Activated CD4-positive, alpha-beta T cell treated with anti-CD3 and anti-CD28 coated beads, Interleukin-2, amount 10 ng/mL, durations not matched to agents 24 days and 14 days (primary cell): ENCODE measurements at regions not wholly inside any gene's neighbourhood (a gene's known extent, or its start where the extent isn't known, plus 50 kb on each side); places are given as distances from the start of the nearest gene placed in this dataset.
A peak's percentile ranks its signal among the peaks of the same experiment; 100 is the strongest.

ENCODE experiments used
- DNase-seq: peaks from one replicate; pipeline ENCODE4 v3.0.0; 2022
- H3K27ac Mint-ChIP-seq: one replicate; pipeline ENCODE4 v1.8.0; 2022; ENCODE audit warnings: mild to moderate bottlenecking, mixed read lengths
- H3K27me3 Mint-ChIP-seq: one replicate; pipeline ENCODE4 v1.8.0; 2022; ENCODE audit warnings: mixed read lengths
- H3K36me3 Mint-ChIP-seq: one replicate; pipeline ENCODE4 v1.8.0; 2022; ENCODE audit warnings: low read depth, mild to moderate bottlenecking, mixed read lengths
- H3K4me1 Mint-ChIP-seq: one replicate; pipeline ENCODE4 v1.8.0; 2021; ENCODE audit warnings: mixed read lengths
- H3K4me3 Mint-ChIP-seq: one replicate; pipeline ENCODE4 v1.8.0; 2022; ENCODE audit warnings: mild to moderate bottlenecking, moderate library complexity, mixed read lengths
- H3K9me3 Mint-ChIP-seq: one replicate; pipeline ENCODE4 v1.8.0; 2021; ENCODE audit warnings: mixed read lengths
- intact Hi-C: fragments of 100-400 bp; cut with micrococcal nuclease; formaldehyde crosslinking; loops from one replicate; pipeline ENCODE4 v1.15.1; 2023

DNA sequence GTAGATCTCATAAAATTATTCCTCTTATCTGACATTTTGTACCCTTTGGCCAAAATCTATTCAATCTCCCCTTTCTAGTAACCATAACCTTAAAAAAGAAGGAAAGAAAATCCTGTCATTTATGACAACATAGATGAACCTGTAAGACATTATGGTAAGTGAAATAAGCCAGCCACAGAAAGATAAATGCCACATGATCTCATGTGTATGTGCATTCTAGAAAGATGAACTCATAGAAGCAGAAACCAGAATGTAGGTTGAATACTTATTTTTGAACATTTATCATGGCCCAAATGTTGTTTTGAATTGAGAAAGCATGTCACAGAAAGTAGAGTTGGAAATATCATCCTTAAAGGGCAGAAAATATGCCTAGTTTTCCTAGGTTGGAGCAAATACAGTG is 1053.6 kb downstream of the SLC6A15 start:
- Mint-ChIP-seq H3K4me1 (no peaks in the 10 kb centered on the region), H3K9me3 (peaks cover 8% of the 10 kb centered on the region), H3K4me3 (no peak overlapping the region), H3K36me3 (no peaks in the 10 kb centered on the region), H3K27ac (no peak overlapping the region), H3K27me3 (no peaks in the 10 kb centered on the region)
- DNase-seq = no peak
- intact Hi-C loops = no loop called here

DNA sequence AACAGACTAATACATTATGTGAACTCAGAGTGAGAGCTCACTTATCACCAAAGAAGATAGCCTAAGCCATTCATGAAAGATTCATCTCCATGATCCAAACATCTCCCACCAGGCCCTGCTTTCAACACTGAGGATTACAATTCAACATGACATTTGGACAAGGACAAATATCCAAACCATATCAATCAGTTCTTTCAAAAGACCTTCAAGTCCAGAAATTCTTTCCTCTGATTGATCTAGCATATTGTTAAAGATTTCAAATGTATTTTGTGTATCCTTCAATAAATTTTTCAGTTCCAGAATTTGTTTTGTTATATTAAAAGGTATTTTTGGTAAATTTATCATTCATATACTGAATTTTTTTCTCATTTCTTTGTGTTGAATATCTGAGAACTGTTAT is 1055.8 kb downstream of the SLC6A15 start:
- Mint-ChIP-seq H3K27ac (no peak overlapping the region), H3K4me3 (no peak overlapping the region), H3K9me3 (peaks cover 12% of the 10 kb centered on the region), H3K27me3 (no peaks in the 10 kb centered on the region), H3K4me1 (no peaks in the 10 kb centered on the region), H3K36me3 (no peaks in the 10 kb centered on the region)
- intact Hi-C loops = no loop called here
- no peak for DNase-seq

DNA sequence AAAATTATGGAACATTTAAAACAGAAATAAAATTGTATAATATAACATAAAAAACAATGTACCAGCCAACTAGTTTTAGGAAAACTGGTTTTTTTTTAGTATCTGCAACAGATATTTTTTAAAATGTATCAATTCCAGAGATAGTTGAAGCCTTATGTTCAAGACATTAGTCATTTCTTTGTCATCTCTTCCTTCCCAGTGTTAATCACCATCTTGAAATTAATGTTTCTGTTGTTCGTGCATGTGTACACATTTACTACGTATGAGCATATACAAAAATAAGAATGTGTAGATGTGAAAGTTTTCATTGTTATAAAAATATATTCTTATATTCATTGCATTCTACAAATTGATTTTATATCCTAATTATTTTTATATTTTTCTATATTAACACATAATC is 1062.1 kb downstream of the SLC6A15 start:
- Mint-ChIP-seq H3K27me3 (no peaks in the 10 kb centered on the region), H3K4me1 (no peaks in the 10 kb centered on the region), H3K9me3 (peaks cover 4% of the 10 kb centered on the region), H3K4me3 (no peak overlapping the region), H3K36me3 (no peaks in the 10 kb centered on the region), H3K27ac (no peak overlapping the region)
- no peak for DNase-seq
- intact Hi-C loops = no loop called here

DNA sequence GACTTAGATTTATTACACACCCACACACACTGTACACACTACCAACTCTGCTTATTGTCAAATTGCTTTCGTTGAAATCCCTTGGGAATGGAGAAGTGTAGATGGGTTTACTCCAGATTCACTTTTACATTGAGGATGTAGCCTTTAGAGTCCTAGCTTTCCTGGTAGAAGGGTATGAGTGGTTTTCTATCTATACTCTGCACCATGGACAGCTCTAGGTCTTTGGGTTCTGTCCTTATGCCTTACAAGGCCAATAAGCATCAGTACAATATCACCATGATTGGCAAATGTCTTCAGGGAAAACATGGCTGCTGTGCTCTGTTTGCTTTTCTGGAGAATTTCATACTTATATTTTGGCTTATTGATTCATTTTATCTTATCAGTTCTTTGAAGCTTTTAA is 1063.9 kb downstream of the SLC6A15 start:
- Mint-ChIP-seq H3K36me3 (no peaks in the 10 kb centered on the region), H3K4me1 (no peaks in the 10 kb centered on the region)

DNA sequence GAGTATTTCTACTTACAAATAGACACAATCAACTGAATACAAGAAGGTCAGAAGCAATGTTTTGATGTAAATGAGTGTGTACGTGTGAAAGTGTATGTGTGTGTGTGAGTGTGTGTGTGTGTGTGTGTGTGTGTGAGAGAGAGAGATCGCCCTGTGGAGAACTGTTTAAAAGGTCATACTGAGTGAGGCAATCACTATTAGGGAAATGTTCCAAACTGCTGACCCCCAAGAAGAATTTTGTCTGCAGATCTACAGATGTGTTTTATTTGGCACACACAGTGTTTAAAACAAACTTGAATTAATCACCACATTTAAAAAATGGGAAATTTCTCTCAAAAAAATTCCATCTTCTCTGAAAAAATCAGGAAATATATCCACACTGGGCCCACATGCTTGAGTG is 1069.1 kb downstream of the SLC6A15 start:
- H3K9me3 Mint-ChIP-seq = no peaks in the 10 kb centered on the region
- no peaks in the 10 kb centered on the region for H3K27me3 Mint-ChIP-seq
- intact Hi-C loops = no loop called here
- no peak for DNase-seq
- no peaks in the 10 kb centered on the region for H3K4me1 Mint-ChIP-seq
- no peak overlapping the region for H3K4me3 Mint-ChIP-seq
- no peaks in the 10 kb centered on the region for H3K36me3 Mint-ChIP-seq
- no peak overlapping the region for H3K27ac Mint-ChIP-seq

More for the DNA sequence above, 1063.9 kb downstream of the SLC6A15 start:
- intact Hi-C loops = no loop called here
- no peak overlapping the region for H3K27ac Mint-ChIP-seq
- peaks cover 4% of the 10 kb centered on the region for H3K9me3 Mint-ChIP-seq
- no peaks in the 10 kb centered on the region for H3K27me3 Mint-ChIP-seq
- no peak for DNase-seq
- H3K4me3 Mint-ChIP-seq = no peak overlapping the region

DNA sequence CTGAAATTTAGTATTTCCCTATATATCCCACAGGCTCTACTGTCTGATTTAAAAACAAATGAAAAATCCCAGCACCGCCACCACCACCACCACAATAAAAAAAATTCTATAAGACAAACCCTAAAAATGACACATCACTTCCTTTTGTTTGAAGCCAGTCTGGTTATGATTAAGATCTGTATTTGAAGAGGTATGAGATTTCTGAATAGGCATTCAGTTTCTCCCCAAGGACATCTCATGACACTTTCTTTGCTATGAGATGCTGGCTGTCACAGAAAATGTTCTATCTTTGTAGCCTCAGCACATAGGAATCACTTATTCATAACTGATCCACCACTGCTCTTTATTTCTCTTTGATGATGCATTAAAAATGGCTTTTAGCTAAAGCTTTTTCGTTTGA is 1071.0 kb downstream of the SLC6A15 start:
- intact Hi-C loops = no loop called here
- Mint-ChIP-seq H3K4me1 (no peaks in the 10 kb centered on the region), H3K27ac (no peak overlapping the region), H3K4me3 (no peak overlapping the region), H3K9me3 (no peaks in the 10 kb centered on the region), H3K27me3 (no peaks in the 10 kb centered on the region), H3K36me3 (no peaks in the 10 kb centered on the region)
- DNase-seq = no peak

- intact Hi-C loops = loop anchor here (5.0 to 10.0 kb wide), 3 partner anchors 674 to 1303 kb away; partner anchors contain the start of gene TMTC2
- Mint-ChIP-seq H3K27me3 (no peaks in the 10 kb centered on the region), H3K4me1 (no peaks in the 10 kb centered on the region), H3K4me3 (no peak overlapping the region), H3K36me3 (no peaks in the 10 kb centered on the region), H3K27ac (no peak overlapping the region), H3K9me3 (no peaks in the 10 kb centered on the region)
- no peak for DNase-seq
These were observed 1084.7 kb downstream of the SLC6A15 start for GRCh38 chr12:83827860-83828259.

- Mint-ChIP-seq H3K4me3 (no peak overlapping the region), H3K27ac (no peak overlapping the region), H3K36me3 (no peaks in the 10 kb centered on the region), H3K27me3 (no peaks in the 10 kb centered on the region), H3K9me3 (no peaks in the 10 kb centered on the region), H3K4me1 (no peaks in the 10 kb centered on the region)
- intact Hi-C loops = loop anchor here (5.0 to 10.0 kb wide), 3 partner anchors 675 to 1302 kb away; partner anchors contain the start of gene TMTC2
- no peak for DNase-seq
These were observed 1085.4 kb downstream of the SLC6A15 start for GRCh38 chr12:83827193-83827592.

- Mint-ChIP-seq H3K4me3 (no peak overlapping the region), H3K27ac (no peak overlapping the region), H3K4me1 (no peaks in the 10 kb centered on the region), H3K9me3 (no peaks in the 10 kb centered on the region), H3K36me3 (no peaks in the 10 kb centered on the region), H3K27me3 (no peaks in the 10 kb centered on the region)
- peak; percentile 75 for DNase-seq
- intact Hi-C loops = loop anchor here (5.0 to 10.0 kb wide), 3 partner anchors 676 to 1301 kb away; partner anchors contain the start of gene TMTC2
These were observed 1086.5 kb downstream of the SLC6A15 start for GRCh38 chr12:83826112-83826511.

DNA sequence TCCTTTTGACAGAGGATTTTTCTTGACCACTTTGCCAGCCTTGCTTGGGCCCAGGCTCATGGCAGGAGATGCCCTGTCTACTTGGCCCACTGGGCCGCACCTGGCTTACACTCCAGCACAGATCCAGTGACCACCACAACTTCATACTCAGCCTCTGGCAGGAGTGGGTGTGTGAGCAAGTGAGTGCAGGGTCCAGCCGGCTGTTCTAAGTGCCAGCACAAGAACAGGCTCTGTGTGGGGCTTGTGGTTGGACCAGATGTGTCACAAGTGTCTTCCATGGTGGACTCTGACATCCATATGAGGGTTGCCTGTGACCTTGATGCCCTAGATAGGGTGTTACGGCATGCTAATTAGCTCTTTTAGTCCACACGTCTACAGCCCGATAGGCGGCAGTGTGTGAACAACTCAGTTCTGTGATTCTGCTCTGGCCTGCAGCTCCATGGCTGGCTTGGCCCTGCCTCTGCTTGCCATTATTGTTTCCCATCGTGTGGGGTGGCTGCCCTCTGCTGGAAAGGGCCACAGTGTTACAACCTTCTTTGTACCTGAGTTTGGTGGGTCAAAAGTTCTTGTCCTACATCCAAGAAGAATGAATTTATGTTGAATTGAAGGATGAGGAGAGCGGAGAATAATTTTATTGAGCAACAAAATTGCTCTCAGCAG is 1089.1 kb downstream of the SLC6A15 start:
- Mint-ChIP-seq H3K4me1 (no peaks in the 10 kb centered on the region), H3K4me3 (no peak overlapping the region), H3K27ac (no peak overlapping the region), H3K36me3 (no peaks in the 10 kb centered on the region), H3K27me3 (no peaks in the 10 kb centered on the region), H3K9me3 (no peaks in the 10 kb centered on the region)
- peak; percentile 76 for DNase-seq
- intact Hi-C loops = loop anchor here (10.0 kb wide), 1 partner anchor 1299 kb away; no protein-coding TSS in a partner anchor

- DNase-seq = no peak
- no peaks in the 10 kb centered on the region for H3K4me1 Mint-ChIP-seq
- H3K4me3 Mint-ChIP-seq = no peak overlapping the region
- H3K36me3 Mint-ChIP-seq = no peaks in the 10 kb centered on the region
- intact Hi-C loops = loop anchor here (10.0 kb wide), 1 partner anchor 1297 kb away; no protein-coding TSS in a partner anchor
- no peak overlapping the region for H3K27ac Mint-ChIP-seq
- no peaks in the 10 kb centered on the region for H3K9me3 Mint-ChIP-seq
- no peaks in the 10 kb centered on the region for H3K27me3 Mint-ChIP-seq
These were observed 1090.6 kb downstream of the SLC6A15 start for GRCh38 chr12:83821967-83822366.

DNA sequence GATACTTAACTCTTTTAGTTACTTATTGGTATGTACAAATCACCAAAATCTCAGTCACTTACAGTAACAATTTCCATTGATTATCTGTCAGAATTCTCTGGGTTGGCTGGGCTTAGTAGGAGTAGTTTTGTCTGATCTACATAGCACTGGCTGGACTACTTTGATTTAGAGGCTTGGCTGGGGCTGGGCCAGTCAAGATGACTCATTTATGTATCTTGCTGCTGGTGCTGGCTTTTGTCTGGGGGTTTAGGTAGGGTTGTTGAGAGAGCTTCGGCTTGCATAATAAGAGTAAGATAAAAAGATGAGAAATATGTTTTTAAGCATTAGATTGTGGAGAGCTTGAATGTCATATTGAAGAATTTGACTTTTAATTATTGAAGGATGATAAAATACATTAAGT is 1093.7 kb downstream of the SLC6A15 start:
- Mint-ChIP-seq H3K9me3 (no peaks in the 10 kb centered on the region), H3K4me1 (no peaks in the 10 kb centered on the region), H3K27ac (no peak overlapping the region), H3K36me3 (no peaks in the 10 kb centered on the region), H3K4me3 (no peak overlapping the region), H3K27me3 (no peaks in the 10 kb centered on the region)
- intact Hi-C loops = no loop called here
- DNase-seq = no peak

GRCh38 chr12:83817730-83818129 is 1094.9 kb downstream of the SLC6A15 start:
- H3K27ac Mint-ChIP-seq = no peak overlapping the region
- H3K36me3 Mint-ChIP-seq = no peaks in the 10 kb centered on the region
- no peak for DNase-seq
- intact Hi-C loops = no loop called here
- H3K27me3 Mint-ChIP-seq = no peaks in the 10 kb centered on the region
- H3K9me3 Mint-ChIP-seq = no peaks in the 10 kb centered on the region
- no peak overlapping the region for H3K4me3 Mint-ChIP-seq
- H3K4me1 Mint-ChIP-seq = no peaks in the 10 kb centered on the region

DNA sequence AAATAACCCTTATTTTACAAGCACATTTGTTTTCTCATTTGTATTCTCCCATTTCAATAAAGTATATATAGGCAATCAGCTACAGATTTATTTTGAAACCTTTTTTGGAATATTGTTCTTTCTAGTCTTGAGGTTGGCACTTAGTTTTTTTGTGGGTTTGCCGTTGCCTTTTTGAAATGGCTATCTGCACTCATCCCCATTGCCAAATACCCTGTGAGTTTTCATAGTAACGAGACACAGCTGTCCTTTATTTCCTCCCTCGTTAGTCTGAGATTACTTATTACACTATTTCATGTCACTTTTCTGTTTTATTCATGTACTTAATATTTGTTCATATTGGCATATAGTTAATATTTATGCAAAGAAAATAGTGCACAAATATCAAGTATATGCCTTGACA is 1104.0 kb downstream of the SLC6A15 start:
- intact Hi-C loops = no loop called here
- H3K27me3 Mint-ChIP-seq = no peaks in the 10 kb centered on the region
- no peaks in the 10 kb centered on the region for H3K9me3 Mint-ChIP-seq
- no peaks in the 10 kb centered on the region for H3K36me3 Mint-ChIP-seq
- H3K4me3 Mint-ChIP-seq = no peak overlapping the region
- H3K27ac Mint-ChIP-seq = no peak overlapping the region
- H3K4me1 Mint-ChIP-seq = no peaks in the 10 kb centered on the region
- no peak for DNase-seq

- H3K27ac Mint-ChIP-seq = no peak overlapping the region
- no peaks in the 10 kb centered on the region for H3K4me1 Mint-ChIP-seq
- H3K36me3 Mint-ChIP-seq = no peaks in the 10 kb centered on the region
- intact Hi-C loops = no loop called here
- DNase-seq = no peak
- H3K9me3 Mint-ChIP-seq = no peaks in the 10 kb centered on the region
- no peak overlapping the region for H3K4me3 Mint-ChIP-seq
- no peaks in the 10 kb centered on the region for H3K27me3 Mint-ChIP-seq
These were observed 1104.7 kb downstream of the SLC6A15 start for GRCh38 chr12:83807871-83808270.
